Transverse colon (tissue), 3 donors: ENCODE measurements at regions not wholly inside any gene's neighbourhood (a gene's known extent, or its start where the extent isn't known, plus 50 kb on each side); places are given as distances from the start of the nearest gene placed in this dataset.

Experiments
- CTCF ChIP-seq, 5 experiments: fragments of 200-600 bp in 3 of 5; fragments of 450-650 bp in 2 of 5; sonication (generic) in 3 of 5; IDR thresholded peaks; 1 replicate in 2 of 5; 2 replicates in 3 of 5; pipeline ENCODE4 v1.5.1; 2016 to 2017; ENCODE audit warnings: antibody characterized with exemption in 5 of 5, inconsistent platforms in 3 of 5, mild to moderate bottlenecking in 2 of 5, moderate library complexity in 1 of 5
- EP300 ChIP-seq: sonication (generic); formaldehyde crosslinking; IDR thresholded peaks from one replicate; pipeline ENCODE4 v1.6.1; 2017; ENCODE audit warnings: antibody characterized with exemption, low read depth
- POLR2A ChIP-seq: fragments of 450-650 bp; IDR thresholded peaks from one replicate; pipeline ENCODE4 v1.6.1; 2016; ENCODE audit warnings: antibody characterized with exemption, mild to moderate bottlenecking, moderate library complexity

GRCh38 chr10:28840971-28841370 lies 163.7 kb downstream of the BAMBI start:
- TF ChIP-seq CTCF (IDR thresholded peaks at IDR 0.05) (no peak), EP300 (no peak), POLR2A (no peak)
